Smooth muscle cell (in vitro differentiated cells): ENCODE measurements at regions not wholly inside any gene's neighbourhood (a gene's known extent, or its start where the extent isn't known, plus 50 kb on each side); places are given as distances from the start of the nearest gene placed in this dataset.
A peak's percentile ranks its signal among the peaks of the same experiment; 100 is the strongest.

Experiments used
- DNase-seq: peaks from one replicate; lab custom pipeline; 2025; ENCODE audit not compliant: unreplicated experiment; lab: John Stamatoyannopoulos, UW
- H2AFZ ChIP-seq: fragments of 200-600 bp; sonication (generic); 2 replicates; pipeline ENCODE4 v1.6.0; 2016; ENCODE audit warnings: antibody characterized with exemption, low read depth, mild to moderate bottlenecking
- H3F3A ChIP-seq: fragments of 200-600 bp; sonication (generic); 2 replicates; pipeline ENCODE4 v1.6.0; 2017; ENCODE audit warnings: antibody characterized with exemption, low read depth
- H3K27ac ChIP-seq: fragments of 200-600 bp; sonication (generic); 2 replicates; pipeline ENCODE4 v1.5.1; 2016; ENCODE audit warnings: low read depth, mild to moderate bottlenecking
- H3K27me3 ChIP-seq: fragments of 200-600 bp; sonication (generic); 2 replicates; pipeline ENCODE4 v1.6.1; 2016; ENCODE audit warnings: low read depth, mild to moderate bottlenecking
- H3K36me3 ChIP-seq: fragments of 200-600 bp; sonication (generic); 2 replicates; pipeline ENCODE4 v1.5.1; 2016; ENCODE audit warnings: low read depth
- H3K4me1 ChIP-seq: fragments of 200-600 bp; sonication (generic); 2 replicates; pipeline ENCODE4 v1.5.1; 2016; ENCODE audit warnings: low read depth
- H3K4me2 ChIP-seq: fragments of 200-600 bp; sonication (generic); 2 replicates; pipeline ENCODE4 v1.6.0; 2016; ENCODE audit warnings: mild to moderate bottlenecking
- H3K4me3 ChIP-seq: fragments of 200-600 bp; sonication (generic); 2 replicates; pipeline ENCODE4 v1.5.1; 2016; ENCODE audit warnings: mild to moderate bottlenecking
- H3K79me2 ChIP-seq: fragments of 200-600 bp; sonication (generic); 2 replicates; pipeline ENCODE4 v1.6.0; 2016; ENCODE audit warnings: low read depth, mild to moderate bottlenecking
- H3K9ac ChIP-seq: fragments of 200-600 bp; sonication (generic); 2 replicates; pipeline ENCODE4 v1.6.0; 2016; ENCODE audit warnings: low read depth
- H3K9me3 ChIP-seq: fragments of 200-600 bp; sonication (generic); replicated peaks from 2 replicates; pipeline ENCODE4 v1.5.1; 2016; ENCODE audit warnings: low read depth
- H4K20me1 ChIP-seq: fragments of 200-600 bp; sonication (generic); 2 replicates; pipeline ENCODE4 v1.6.0; 2016; ENCODE audit warnings: low read depth
- CTCF ChIP-seq: fragments of 200-600 bp; sonication (generic); IDR thresholded peaks from 2 replicates; pipeline ENCODE4 v1.5.1; 2017; ENCODE audit warnings: borderline replicate concordance, mild to moderate bottlenecking, antibody characterized with exemption; ENCODE audit not compliant: insufficient read depth, poor library complexity, severe bottlenecking
- WGBS: methylation state at CpG from one replicate; pipeline ENCODE4 v1.1.7; 2016; ENCODE audit warnings: low lambda C conversion rate; 5-methylcytosine and 5-hydroxymethylcytosine counted together

- H3K27ac ChIP-seq, result no peak overlapping the region
- no peak for DNase-seq
- H3K9ac ChIP-seq, result no peak overlapping the region
- no peak overlapping the region for H3K4me2 ChIP-seq
- WGBS, result 76% methylated on average over 3 of the region's 3 CpGs
- no peak overlapping the region for H3K4me3 ChIP-seq
- no peak overlapping the region for H2AFZ ChIP-seq
- no peaks in the 10 kb centered on the region for H3K9me3 ChIP-seq
- TF ChIP-seq CTCF, result no peak
- H3K36me3 ChIP-seq, result no peaks in the 10 kb centered on the region
- H3K4me1 ChIP-seq, result peaks cover 4% of the 10 kb centered on the region
- H4K20me1 ChIP-seq, result no peaks in the 10 kb centered on the region
- no peaks in the 10 kb centered on the region for H3F3A ChIP-seq
- no peaks in the 10 kb centered on the region for H3K27me3 ChIP-seq
- no peaks in the 10 kb centered on the region for H3K79me2 ChIP-seq
Measured at GRCh38 chr7:142362349-142362748, 104.5 kb upstream of the PRSS58 start.

GRCh38 chr7:142359694-142360279 is 101.9 kb upstream of the PRSS58 start:
- H3K9ac ChIP-seq, result no peak overlapping the region
- no peak overlapping the region for H3K4me2 ChIP-seq
- H2AFZ ChIP-seq, result no peak overlapping the region
- no peaks in the 10 kb centered on the region for H4K20me1 ChIP-seq
- peaks cover 6% of the 10 kb centered on the region for H3K27me3 ChIP-seq
- H3K4me3 ChIP-seq, result no peak overlapping the region
- H3K36me3 ChIP-seq, result no peaks in the 10 kb centered on the region
- H3F3A ChIP-seq, result no peaks in the 10 kb centered on the region
- no peak overlapping the region for H3K27ac ChIP-seq
- no peak for TF ChIP-seq CTCF
- H3K79me2 ChIP-seq, result no peaks in the 10 kb centered on the region
- no peaks in the 10 kb centered on the region for H3K9me3 ChIP-seq
- no peak for DNase-seq
- 76% methylated on average over 8 of the region's 8 CpGs for WGBS
- peaks cover 4% of the 10 kb centered on the region for H3K4me1 ChIP-seq

DNA sequence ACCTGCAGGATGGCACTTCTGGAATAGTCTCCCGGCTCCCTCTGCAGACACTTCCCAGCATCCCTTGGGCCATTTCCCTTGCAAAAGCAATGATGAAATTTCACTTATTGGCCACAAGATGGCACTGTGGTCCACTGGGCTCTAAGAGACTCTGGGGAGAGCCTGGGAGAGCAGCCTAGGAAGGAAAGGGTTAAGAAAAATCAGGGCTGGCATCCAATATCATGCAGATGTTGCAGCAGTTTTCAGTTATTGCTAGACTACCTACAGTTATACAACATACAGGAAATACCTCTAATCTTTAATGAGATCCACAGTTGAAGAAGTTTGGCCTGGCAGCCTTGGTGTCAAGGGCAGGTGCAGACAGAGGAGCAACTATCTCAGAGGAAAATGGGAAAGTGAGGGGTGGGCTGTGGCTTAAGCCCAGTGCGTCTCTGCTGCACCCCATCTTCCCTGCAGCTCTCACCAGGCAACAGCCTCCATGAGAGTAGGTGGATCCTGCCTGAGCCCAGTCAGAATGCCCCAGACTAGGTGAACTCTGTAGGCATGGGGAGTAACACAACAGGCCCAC is 100.2 kb upstream of the PRSS58 start:
- Histone ChIP-seq H3K27me3 (peaks cover 16% of the 10 kb centered on the region), H3K9me3 (no peaks in the 10 kb centered on the region), H2AFZ (peak overlapping the region; percentile 80), H3K36me3 (no peaks in the 10 kb centered on the region), H3K79me2 (no peaks in the 10 kb centered on the region), H3F3A (no peaks in the 10 kb centered on the region), H3K4me1 (peaks cover 4% of the 10 kb centered on the region), H3K9ac (no peak overlapping the region), H3K27ac (no peak overlapping the region), H4K20me1 (no peaks in the 10 kb centered on the region), H3K4me2 (peak overlapping the region; percentile 73), H3K4me3 (peak overlapping the region; percentile 20)
- 13% methylated on average over 2 of the region's 2 CpGs for WGBS
- DNase-seq, result no peak
- peak; percentile 82 for TF ChIP-seq CTCF

- Histone ChIP-seq H3K36me3 (no peaks in the 10 kb centered on the region), H3F3A (no peaks in the 10 kb centered on the region), H3K4me3 (no peak overlapping the region), H3K4me2 (no peak overlapping the region), H2AFZ (no peak overlapping the region), H3K79me2 (no peaks in the 10 kb centered on the region), H3K4me1 (peaks cover 4% of the 10 kb centered on the region), H3K9me3 (no peaks in the 10 kb centered on the region), H4K20me1 (no peaks in the 10 kb centered on the region), H3K27me3 (peaks cover 16% of the 10 kb centered on the region), H3K27ac (no peak overlapping the region), H3K9ac (no peak overlapping the region)
- WGBS, result 82% methylated on average over 4 of the region's 4 CpGs
- DNase-seq, result no peak
- no peak for TF ChIP-seq CTCF
Measured at GRCh38 chr7:142356166-142356565, 98.3 kb upstream of the PRSS58 start.
